HAP-1 (cell line): ENCODE measurements at regions not wholly inside any gene's neighbourhood (a gene's known extent, or its start where the extent isn't known, plus 50 kb on each side); places are given as distances from the start of the nearest gene placed in this dataset.

ENCODE experiments used
- DNase-seq, 2 experiments: peaks; one replicate each; pipeline ENCODE4 v3.0.0-alpha.2; 2016 to 2020; ENCODE audit warnings: low spot score in 2 of 2
- H3K27me3 ChIP-seq: fragments of 250-450 bp; sonication (Bioruptor Pico); 2 replicates; pipeline ENCODE4 v1.5.1; 2020; ENCODE audit warnings: low read depth, mild to moderate bottlenecking, moderate library complexity
- H3K36me3 ChIP-seq: fragments of 250-450 bp; sonication (Bioruptor Pico); replicated peaks from 2 replicates; pipeline ENCODE4 v1.5.1; 2020; ENCODE audit warnings: mild to moderate bottlenecking
- H3K4me1 ChIP-seq: fragments of 250-450 bp; sonication (Bioruptor Pico); 2 replicates; pipeline ENCODE4 v1.5.1; 2020; ENCODE audit warnings: mild to moderate bottlenecking
- H3K4me3 ChIP-seq: fragments of 250-450 bp; sonication (Bioruptor Pico); 2 replicates; pipeline ENCODE4 v1.5.1; 2020; ENCODE audit warnings: mild to moderate bottlenecking, moderate library complexity
- H3K9me3 ChIP-seq: fragments of 250-450 bp; sonication (Bioruptor Pico); 2 replicates; pipeline ENCODE4 v1.5.1; 2020; ENCODE audit warnings: mild to moderate bottlenecking, moderate library complexity
- in situ Hi-C: fragments of 300-500 bp; cut with MboI; formaldehyde crosslinking; loops from 3 replicates; pipeline ENCODE4 v1.14.3; 2020; ENCODE audit warnings: low sequenced_read_pairs, inconsistent platforms, mixed read lengths

GRCh38 chr13:103812971-103813370 lies 746.8 kb upstream of the SLC10A2 start:
- Histone ChIP-seq H3K9me3 (no peaks in the 10 kb centered on the region), H3K27me3 (no peaks in the 10 kb centered on the region), H3K36me3 (no peaks in the 10 kb centered on the region), H3K4me1 (no peaks in the 10 kb centered on the region), H3K4me3 (no peak overlapping the region)
- in situ Hi-C loops = no loop called here
- no peak for DNase-seq

GRCh38 chr13:103812558-103812957 lies 746.3 kb upstream of the SLC10A2 start:
- Histone ChIP-seq H3K9me3 (no peaks in the 10 kb centered on the region), H3K36me3 (no peaks in the 10 kb centered on the region), H3K27me3 (no peaks in the 10 kb centered on the region), H3K4me3 (no peak overlapping the region), H3K4me1 (no peaks in the 10 kb centered on the region)
- in situ Hi-C loops = no loop called here
- no peak for DNase-seq

- in situ Hi-C loops = no loop called here
- H3K36me3 ChIP-seq = no peaks in the 10 kb centered on the region
- H3K27me3 ChIP-seq = no peaks in the 10 kb centered on the region
- H3K4me3 ChIP-seq = no peak overlapping the region
- no peak for DNase-seq
- H3K9me3 ChIP-seq = no peaks in the 10 kb centered on the region
- no peaks in the 10 kb centered on the region for H3K4me1 ChIP-seq
These were observed 743.8 kb upstream of the SLC10A2 start for GRCh38 chr13:103810026-103810425.

GRCh38 chr13:103805771-103806170 lies 739.6 kb upstream of the SLC10A2 start:
- no peak for DNase-seq
- H3K36me3 ChIP-seq = no peaks in the 10 kb centered on the region
- no peaks in the 10 kb centered on the region for H3K9me3 ChIP-seq
- no peak overlapping the region for H3K4me3 ChIP-seq
- H3K27me3 ChIP-seq = no peaks in the 10 kb centered on the region
- in situ Hi-C loops = no loop called here
- H3K4me1 ChIP-seq = no peaks in the 10 kb centered on the region

- H3K36me3 ChIP-seq = no peaks in the 10 kb centered on the region
- no peak for DNase-seq
- no peak overlapping the region for H3K4me3 ChIP-seq
- H3K27me3 ChIP-seq = no peaks in the 10 kb centered on the region
- no peaks in the 10 kb centered on the region for H3K4me1 ChIP-seq
- in situ Hi-C loops = no loop called here
- H3K9me3 ChIP-seq = no peaks in the 10 kb centered on the region
These were observed 737.1 kb upstream of the SLC10A2 start for GRCh38 chr13:103803349-103803748.

- no peaks in the 10 kb centered on the region for H3K9me3 ChIP-seq
- H3K27me3 ChIP-seq = no peaks in the 10 kb centered on the region
- H3K4me3 ChIP-seq = no peak overlapping the region
- no peaks in the 10 kb centered on the region for H3K4me1 ChIP-seq
- in situ Hi-C loops = no loop called here
- no peak for DNase-seq
- no peaks in the 10 kb centered on the region for H3K36me3 ChIP-seq
These were observed 732.8 kb upstream of the SLC10A2 start for GRCh38 chr13:103799028-103799427.

- no peaks in the 10 kb centered on the region for H3K36me3 ChIP-seq
- H3K4me1 ChIP-seq = no peaks in the 10 kb centered on the region
- no peaks in the 10 kb centered on the region for H3K27me3 ChIP-seq
- in situ Hi-C loops = no loop called here
- no peak overlapping the region for H3K4me3 ChIP-seq
- DNase-seq = no peak
- H3K9me3 ChIP-seq = no peaks in the 10 kb centered on the region
These were observed 729.8 kb upstream of the SLC10A2 start for GRCh38 chr13:103795892-103796478.

GRCh38 chr13:103794526-103794925 lies 728.3 kb upstream of the SLC10A2 start:
- Histone ChIP-seq H3K36me3 (no peaks in the 10 kb centered on the region), H3K27me3 (no peaks in the 10 kb centered on the region), H3K4me3 (no peak overlapping the region), H3K4me1 (no peaks in the 10 kb centered on the region), H3K9me3 (no peaks in the 10 kb centered on the region)
- no peak for DNase-seq
- in situ Hi-C loops = no loop called here

- no peaks in the 10 kb centered on the region for H3K9me3 ChIP-seq
- no peaks in the 10 kb centered on the region for H3K4me1 ChIP-seq
- H3K36me3 ChIP-seq = no peaks in the 10 kb centered on the region
- in situ Hi-C loops = no loop called here
- no peak for DNase-seq
- H3K27me3 ChIP-seq = no peaks in the 10 kb centered on the region
- no peak overlapping the region for H3K4me3 ChIP-seq
These were observed 721.9 kb upstream of the SLC10A2 start for GRCh38 chr13:103788061-103788652.

GRCh38 chr13:103772576-103772975 lies 706.4 kb upstream of the SLC10A2 start:
- in situ Hi-C loops = no loop called here
- Histone ChIP-seq H3K36me3 (no peaks in the 10 kb centered on the region), H3K9me3 (no peaks in the 10 kb centered on the region), H3K27me3 (no peaks in the 10 kb centered on the region), H3K4me3 (no peak overlapping the region), H3K4me1 (no peaks in the 10 kb centered on the region)
- DNase-seq = no peak

- Histone ChIP-seq H3K4me1 (no peaks in the 10 kb centered on the region), H3K36me3 (no peaks in the 10 kb centered on the region), H3K9me3 (no peaks in the 10 kb centered on the region), H3K4me3 (no peak overlapping the region), H3K27me3 (no peaks in the 10 kb centered on the region)
- DNase-seq = no peak
- in situ Hi-C loops = no loop called here
These were observed 696.3 kb upstream of the SLC10A2 start for GRCh38 chr13:103762523-103762922.

GRCh38 chr13:103759361-103759760 lies 693.1 kb upstream of the SLC10A2 start:
- in situ Hi-C loops = no loop called here
- DNase-seq = no peak
- H3K36me3 ChIP-seq = no peaks in the 10 kb centered on the region

GRCh38 chr13:103758222-103758621 lies 692.0 kb upstream of the SLC10A2 start:
- no peak for DNase-seq
- Histone ChIP-seq H3K4me3 (no peak overlapping the region), H3K4me1 (no peaks in the 10 kb centered on the region), H3K9me3 (no peaks in the 10 kb centered on the region), H3K36me3 (no peaks in the 10 kb centered on the region), H3K27me3 (no peaks in the 10 kb centered on the region)
- in situ Hi-C loops = no loop called here

More at GRCh38 chr13:103759361-103759760, 693.1 kb upstream of the SLC10A2 start:
- Histone ChIP-seq H3K4me3 (no peak overlapping the region), H3K9me3 (no peaks in the 10 kb centered on the region), H3K27me3 (no peaks in the 10 kb centered on the region), H3K4me1 (no peaks in the 10 kb centered on the region)

- Histone ChIP-seq H3K4me3 (no peak overlapping the region), H3K27me3 (no peaks in the 10 kb centered on the region), H3K36me3 (no peaks in the 10 kb centered on the region), H3K4me1 (no peaks in the 10 kb centered on the region), H3K9me3 (no peaks in the 10 kb centered on the region)
- DNase-seq = no peak
- in situ Hi-C loops = no loop called here
These were observed 691.1 kb upstream of the SLC10A2 start for GRCh38 chr13:103757361-103757760.

GRCh38 chr13:103754783-103755182 lies 688.6 kb upstream of the SLC10A2 start:
- no peak for DNase-seq
- Histone ChIP-seq H3K36me3 (no peaks in the 10 kb centered on the region), H3K27me3 (no peaks in the 10 kb centered on the region), H3K9me3 (no peaks in the 10 kb centered on the region), H3K4me1 (no peaks in the 10 kb centered on the region), H3K4me3 (no peak overlapping the region)
- in situ Hi-C loops = no loop called here
